HG02884 (cell line): ENCODE measurements at regions not wholly inside any gene's neighbourhood (a gene's known extent, or its start where the extent isn't known, plus 50 kb on each side); places are given as distances from the start of the nearest gene placed in this dataset.

Experiments used
- ATAC-seq: cut with Tn5 transposase; IDR thresholded peaks from one replicate; pipeline ENCODE4 v1.9.1; 2021; ENCODE audit warnings: mild to moderate bottlenecking, moderate library complexity; ENCODE audit not compliant: unreplicated experiment

- no peak for ATAC-seq
Observed at GRCh38 chr18:24530630-24531111, 70.2 kb downstream of the HRH4 start.

DNA sequence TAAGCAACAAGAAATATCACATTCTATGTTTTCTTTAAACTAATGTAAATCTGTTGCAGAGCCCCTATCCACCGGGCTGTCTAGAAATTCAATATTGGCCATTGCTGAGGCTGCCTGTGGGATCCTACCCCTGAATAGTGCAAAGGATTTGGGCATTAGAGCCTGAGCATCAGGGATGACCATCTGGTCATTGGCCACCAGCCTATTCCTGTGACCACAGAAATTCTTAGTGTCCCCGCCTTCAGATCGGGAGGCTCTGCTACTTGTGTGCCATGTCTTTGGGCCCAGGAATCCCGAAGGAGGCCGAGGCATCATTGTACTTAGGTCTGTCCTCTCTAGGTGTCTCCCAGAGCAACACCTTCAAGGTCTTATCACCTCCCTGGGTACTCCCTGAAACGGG is 73.8 kb downstream of the HRH4 start:
- no peak for ATAC-seq

DNA sequence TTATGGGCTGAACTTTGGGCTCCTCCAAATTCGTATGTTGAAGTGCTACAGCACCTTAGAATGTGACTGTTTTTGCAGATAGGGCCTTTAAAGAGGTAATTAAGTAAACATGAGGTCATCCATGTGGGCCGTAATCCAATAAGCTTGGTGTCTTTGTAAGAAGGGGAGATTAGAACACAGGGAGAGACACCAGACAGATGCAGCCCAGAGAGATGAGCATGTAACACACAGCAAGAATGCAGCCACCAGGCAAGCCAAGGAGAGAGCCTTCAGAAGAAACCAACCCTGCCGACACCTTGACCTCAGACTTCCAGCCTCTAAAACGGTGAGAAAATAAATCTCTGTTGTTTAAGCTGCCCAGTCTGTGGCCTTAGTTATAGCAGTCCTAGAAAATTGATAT is 74.3 kb downstream of the HRH4 start:
- no peak for ATAC-seq

- no peak for ATAC-seq
Observed at GRCh38 chr18:24535527-24536295, 75.3 kb downstream of the HRH4 start.

DNA sequence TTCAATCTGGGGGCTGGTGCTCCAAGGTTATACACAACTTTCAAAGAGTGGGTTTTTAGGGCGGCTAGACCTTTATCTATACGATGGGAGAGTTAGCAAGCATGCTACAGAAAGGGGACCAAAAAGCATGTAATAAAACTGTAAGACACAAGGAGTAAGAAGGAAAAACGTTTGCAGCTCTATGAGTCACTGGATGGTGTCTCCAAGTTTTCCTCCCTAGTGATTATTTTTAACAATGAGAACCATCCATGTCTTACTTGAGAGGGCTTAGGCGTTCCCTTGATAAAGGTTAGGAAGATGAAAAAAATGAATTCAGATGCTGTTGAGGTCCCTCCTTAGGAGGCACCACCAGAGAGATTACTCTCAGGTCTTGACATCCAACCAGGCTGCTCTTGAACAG is 75.9 kb downstream of the HRH4 start:
- ATAC-seq, result no peak

DNA sequence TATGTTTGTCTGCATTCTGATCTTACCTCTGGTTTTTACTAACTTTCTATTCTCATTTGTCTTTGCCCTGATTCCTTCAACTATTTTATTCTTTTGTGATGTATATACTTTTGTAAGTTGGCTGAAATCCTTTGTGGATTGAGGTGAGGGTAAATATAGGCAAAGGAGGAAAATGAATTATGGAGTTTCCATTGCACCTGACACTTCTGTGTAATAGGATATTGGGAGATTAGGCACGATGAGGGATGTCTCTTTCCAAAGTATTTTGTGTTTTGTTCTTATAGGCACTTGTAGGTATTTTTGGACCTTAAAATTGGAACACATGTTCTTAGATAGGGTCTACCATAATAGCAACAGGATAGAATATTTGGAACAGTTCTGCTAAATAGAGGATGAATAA is 76.4 kb downstream of the HRH4 start:
- no peak for ATAC-seq

DNA sequence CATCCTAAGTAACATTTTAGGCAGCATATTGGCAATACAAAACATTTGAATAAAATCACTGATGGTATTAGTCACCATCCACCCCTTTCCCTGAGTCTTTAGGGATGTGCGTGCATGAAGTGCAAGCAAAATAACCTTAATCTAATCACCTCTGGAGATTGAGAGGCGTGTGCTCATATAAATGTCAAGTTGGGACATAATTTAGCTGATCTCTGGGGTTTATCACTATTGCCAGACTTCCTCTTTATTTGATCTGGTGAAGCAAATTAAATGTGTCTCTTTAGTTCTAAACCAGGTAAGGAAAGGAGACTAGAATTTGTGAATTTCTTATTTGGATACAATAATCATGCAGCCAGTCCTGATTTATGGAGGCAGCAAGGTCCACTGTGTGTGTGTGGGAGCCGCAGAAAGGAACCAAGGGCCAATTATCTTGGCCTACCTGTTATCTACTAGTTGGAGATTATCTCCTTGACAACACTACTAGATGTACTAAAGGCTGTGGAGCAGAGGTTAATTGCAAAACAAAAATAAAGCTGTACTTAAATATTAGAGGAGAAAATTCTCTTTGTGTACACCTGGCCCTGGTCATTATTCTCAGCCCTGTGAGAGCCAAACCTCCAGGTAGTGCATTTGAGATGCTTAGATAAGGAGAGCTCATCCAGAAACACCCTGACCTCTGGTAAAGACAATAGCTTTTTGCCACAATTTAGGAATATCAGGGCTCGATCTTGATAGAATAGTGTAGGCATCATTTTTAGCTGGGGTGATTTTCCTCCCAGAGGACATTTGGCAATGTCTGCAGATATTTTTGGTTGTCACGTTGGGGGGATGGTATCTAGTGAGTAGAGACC is 78.2 kb downstream of the HRH4 start:
- ATAC-seq, result no peak

DNA sequence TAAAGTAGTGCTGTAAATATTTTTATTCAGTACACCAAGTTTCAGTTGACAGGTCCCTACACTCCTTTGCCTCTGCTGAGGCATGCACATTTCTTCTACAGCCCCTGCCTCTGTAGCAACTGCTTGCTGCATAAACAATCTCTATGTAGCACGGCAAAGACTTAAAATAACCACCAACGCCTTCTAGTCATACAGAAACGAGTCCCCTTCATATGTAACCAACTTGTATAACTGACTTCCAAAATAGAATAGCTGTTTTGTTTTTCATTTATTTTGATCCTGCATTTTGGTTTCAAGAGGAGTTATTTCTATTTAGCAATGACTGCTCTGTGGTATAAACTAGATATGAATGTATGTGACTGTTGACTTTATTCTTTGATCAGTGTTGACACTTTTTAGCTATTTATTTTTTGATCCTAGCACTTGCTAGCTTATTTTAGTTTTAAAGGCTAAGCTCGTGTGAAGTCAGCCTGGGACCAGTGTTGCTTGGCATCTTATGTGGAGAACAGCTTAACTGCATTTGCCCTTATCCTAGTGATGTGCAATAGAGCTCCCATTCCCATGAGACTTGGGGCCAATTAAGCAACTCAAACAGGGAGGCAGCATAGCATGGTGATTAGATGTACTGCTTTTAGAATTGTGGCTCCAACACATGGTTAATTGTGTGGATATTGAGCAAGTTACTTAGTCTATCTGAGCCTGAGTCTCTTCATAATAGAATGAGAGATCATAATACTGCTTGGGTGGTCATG is 79.6 kb downstream of the HRH4 start:
- no peak for ATAC-seq

- no peak for ATAC-seq
Observed at GRCh38 chr18:24540896-24541295, 80.5 kb downstream of the HRH4 start.

DNA sequence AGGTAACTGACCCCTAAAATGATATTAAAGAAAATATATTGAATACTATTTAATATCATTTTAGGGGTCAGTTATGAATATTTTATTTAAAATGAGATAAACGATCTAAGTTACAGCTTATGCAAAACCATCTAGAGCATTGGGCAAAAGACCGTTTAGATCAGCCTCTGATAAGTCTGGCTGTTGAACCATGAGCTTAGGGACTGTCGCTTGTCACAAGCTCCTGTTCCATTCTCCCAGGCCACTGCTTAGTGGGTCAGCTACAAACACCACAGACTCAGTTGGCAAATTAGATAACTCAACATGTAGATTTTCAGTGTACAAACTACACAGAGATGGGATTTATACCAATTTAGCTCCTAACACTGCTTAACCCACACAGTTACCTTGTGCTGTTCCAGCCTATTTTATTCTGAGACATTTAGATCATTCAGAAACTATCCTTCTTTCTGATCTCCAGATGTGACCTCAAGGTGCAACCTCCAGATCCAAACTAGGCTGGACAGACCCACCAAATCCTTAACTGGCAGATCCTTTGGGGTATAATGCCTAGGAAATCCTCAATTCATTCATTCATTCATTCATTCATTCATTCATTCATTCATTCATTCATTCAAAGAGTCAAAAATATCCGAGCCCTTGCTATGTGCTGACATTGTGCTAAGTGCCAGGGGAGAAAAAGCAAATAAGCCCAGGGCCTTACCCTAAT is 82.8 kb downstream of the HRH4 start:
- no peak for ATAC-seq

GRCh38 chr18:24543795-24544498 is 83.5 kb downstream of the HRH4 start:
- no peak for ATAC-seq

DNA sequence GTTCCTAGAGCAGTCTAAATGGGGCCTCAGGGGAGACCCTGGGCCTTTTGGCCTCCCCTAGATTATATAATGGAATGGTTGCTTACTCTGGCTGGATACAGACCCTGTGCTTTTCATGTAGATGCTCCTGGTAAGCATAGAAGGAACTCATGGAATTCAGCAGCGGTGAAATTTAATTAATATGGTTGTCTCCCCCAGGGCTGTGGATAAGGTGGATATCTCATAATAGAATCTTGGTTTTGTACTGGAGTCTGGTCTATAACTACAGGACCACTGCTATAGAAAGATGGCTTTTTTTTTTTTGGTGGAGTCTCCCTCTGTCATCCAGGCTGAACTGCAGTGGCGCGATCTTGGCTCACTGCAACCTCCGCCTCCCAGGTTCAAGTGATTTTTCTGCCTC is 84.5 kb downstream of the HRH4 start:
- ATAC-seq, result no peak

DNA sequence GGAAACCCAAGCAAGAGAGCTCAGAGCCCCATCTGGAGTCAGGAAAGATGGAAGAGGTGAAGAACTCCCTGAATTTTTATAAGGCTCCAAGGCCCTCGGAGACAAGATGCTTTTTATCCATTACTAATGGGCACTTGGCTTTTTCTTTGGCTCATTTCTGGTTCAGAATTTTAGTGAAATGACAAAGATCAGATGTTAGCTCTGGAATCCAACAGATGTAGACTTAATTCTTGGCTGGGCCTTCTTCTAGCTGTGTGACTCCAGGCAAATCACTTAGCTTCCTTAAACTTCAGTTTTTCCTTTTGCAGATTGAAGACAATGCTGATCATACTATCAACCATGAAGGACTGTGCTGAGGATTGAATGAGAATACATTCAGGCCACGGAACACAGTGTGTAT is 85.2 kb downstream of the HRH4 start:
- no peak for ATAC-seq

DNA sequence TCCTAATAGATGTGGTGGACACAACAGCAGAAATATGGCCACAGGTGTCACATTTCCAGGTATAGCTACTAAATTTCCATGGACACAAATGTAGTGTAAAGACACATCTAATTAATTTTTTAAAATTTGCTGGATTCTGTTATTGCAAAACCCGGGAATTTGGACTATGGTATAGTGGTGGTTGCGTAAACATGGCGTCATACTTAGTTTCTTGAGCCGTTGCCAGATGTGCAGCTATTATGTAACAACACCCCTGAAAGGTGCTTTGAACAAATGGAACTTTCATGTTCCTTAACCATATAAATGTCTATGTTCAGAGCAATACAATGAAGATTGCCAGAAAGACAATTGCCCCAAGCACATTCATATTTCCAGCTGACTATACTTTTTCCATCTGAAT is 85.9 kb downstream of the HRH4 start:
- ATAC-seq, result no peak

DNA sequence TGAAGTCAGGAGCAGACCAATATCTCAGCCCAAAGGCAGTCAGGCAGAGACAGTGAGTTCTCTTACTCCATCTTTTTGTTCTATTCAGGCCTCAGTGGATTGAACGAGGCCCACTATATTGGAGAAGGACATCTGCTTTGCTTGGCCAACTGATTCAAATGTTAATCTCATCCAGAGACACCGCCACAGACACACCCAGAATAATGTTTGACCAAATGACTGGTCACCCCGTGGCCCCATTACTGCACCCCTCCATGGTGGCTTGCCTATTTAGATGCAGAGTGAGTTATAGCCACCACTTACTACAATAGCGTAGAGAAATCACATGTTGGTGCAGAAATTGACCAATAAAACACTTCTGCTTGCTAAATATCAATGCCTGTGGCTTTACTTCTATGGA is 88.1 kb downstream of the HRH4 start:
- no peak for ATAC-seq

DNA sequence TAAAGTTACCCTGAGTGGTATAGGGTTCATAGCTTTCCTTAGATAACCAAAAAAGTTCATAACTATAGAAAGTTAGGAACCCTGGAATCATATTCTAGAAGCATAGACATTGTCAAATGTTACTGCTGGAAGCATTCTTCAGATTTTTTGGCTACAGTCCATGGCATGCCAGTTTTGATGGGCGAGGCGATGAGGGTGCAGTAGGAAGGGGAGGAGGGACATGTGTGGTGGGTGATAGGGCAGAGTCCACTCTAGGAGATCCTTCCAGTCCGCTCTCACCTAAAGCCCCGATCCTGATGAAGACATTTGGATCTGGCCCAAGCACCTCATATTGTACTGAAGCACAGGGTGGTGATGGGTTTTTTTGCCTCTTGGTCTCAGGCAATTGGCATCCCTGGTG is 91.8 kb downstream of the HRH4 start:
- no peak for ATAC-seq

GRCh38 chr18:24553571-24554285 is 93.3 kb downstream of the HRH4 start:
- ATAC-seq, result no peak

DNA sequence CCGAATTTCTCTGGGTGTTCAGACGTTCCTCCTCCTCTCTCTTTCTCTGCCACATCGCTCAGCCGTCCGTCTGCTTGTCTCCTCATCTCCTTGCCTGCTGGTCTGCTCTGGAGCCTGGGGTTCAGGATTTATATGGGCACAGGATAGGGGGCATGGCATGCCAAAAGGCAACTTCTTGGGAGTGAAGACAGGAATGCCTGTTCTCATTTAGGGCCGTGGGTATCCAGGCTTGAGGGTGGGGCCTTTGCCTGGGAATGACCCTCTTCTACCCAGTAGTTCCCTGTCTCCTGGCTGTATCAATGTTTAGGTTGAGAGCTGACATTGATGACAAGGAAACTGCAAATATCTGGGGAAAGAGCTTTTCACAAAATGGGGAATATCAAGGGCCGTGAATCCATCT is 98.0 kb downstream of the HRH4 start:
- ATAC-seq, result no peak

GRCh38 chr18:24559526-24559925 is 99.1 kb downstream of the HRH4 start:
- ATAC-seq, result no peak
